H1 (cell line): ENCODE measurements at regions not wholly inside any gene's neighbourhood (a gene's known extent, or its start where the extent isn't known, plus 50 kb on each side); places are given as distances from the start of the nearest gene placed in this dataset.

Experiments
- CTCF ChIA-PET: fragments of 300-600 bp; sonication (Branson Sonifier 250); formaldehyde crosslinking; loops from one replicate; lab custom pipeline; 2021; ENCODE audit not compliant: partially characterized antibody; lab: Charles Lee
- POLR2A ChIA-PET: fragments of 300-600 bp; sonication (Branson Sonifier 250); formaldehyde crosslinking; loops from one replicate; lab custom pipeline; 2021; ENCODE audit warnings: inconsistent platforms; ENCODE audit not compliant: partially characterized antibody; lab: Charles Lee
- DNase-seq, 2 experiments: peaks; one replicate each; pipeline versions ENCODE4 v3.0.0 to v3.0.0-alpha.2; 2010 to 2022; ENCODE audit warnings: low spot score in 2 of 2, low read depth in 1 of 2, mixed read lengths in 1 of 2
- FAIRE-seq: peaks from 2 replicates; lab custom pipeline; 2011; peaks lifted over from hg19 to GRCh38; lab: Jason Lieb, UNC
- H2AFZ ChIP-seq: 2 replicates; pipeline ENCODE4 v1.8.1; 2012; ENCODE audit warnings: low read length, inconsistent platforms
- H2AK5ac ChIP-seq: 2 replicates; pipeline ENCODE4 v1.6.1; 2013; ENCODE audit warnings: low read depth, low read length
- H2BK120ac ChIP-seq: replicated peaks from 2 replicates; pipeline ENCODE3; 2013; ENCODE audit warnings: low read depth, low read length, inconsistent platforms
- H2BK12ac ChIP-seq: 2 replicates; pipeline ENCODE4 v1.6.1; 2013; ENCODE audit warnings: low read depth, low read length
- H2BK15ac ChIP-seq: 2 replicates; pipeline ENCODE4 v1.6.1; 2013; ENCODE audit warnings: low read length
- H2BK20ac ChIP-seq: 2 replicates; pipeline ENCODE4 v1.6.1; 2013; ENCODE audit warnings: low read length
- H2BK5ac ChIP-seq: 2 replicates; pipeline ENCODE4 v1.6.1; 2013; ENCODE audit warnings: low read depth, low read length
- H3K14ac ChIP-seq: 2 replicates; pipeline ENCODE4 v1.6.1; 2013; ENCODE audit warnings: inconsistent platforms; ENCODE audit not compliant: insufficient read length
- H3K18ac ChIP-seq: 2 replicates; pipeline ENCODE4 v1.6.1; 2013; ENCODE audit warnings: low read length; ENCODE audit errors: extremely low read depth
- H3K23ac ChIP-seq: 2 replicates; pipeline ENCODE4 v1.6.1; 2013; ENCODE audit warnings: inconsistent platforms; ENCODE audit not compliant: insufficient read length
- H3K23me2 ChIP-seq: 2 replicates; pipeline ENCODE4 v1.6.1; 2013; ENCODE audit warnings: low read depth, low read length
- H3K27ac ChIP-seq: 2 replicates; pipeline ENCODE4 v1.6.1; 2011; ENCODE audit warnings: low read depth, low read length, inconsistent platforms
- H3K27me3 ChIP-seq, 4 experiments: replicated peaks in 1 of 4; 1 replicate in 1 of 4; 2 replicates in 3 of 4; pipeline versions ENCODE4 v1.6.1 to v1.8.1; 2011 to 2013; ENCODE audit warnings: low read length in 3 of 4, mild to moderate bottlenecking in 3 of 4, inconsistent platforms in 2 of 4, mixed read lengths in 2 of 4, moderate library complexity in 1 of 4; ENCODE audit not compliant: control insufficient read depth in 3 of 4, insufficient read depth in 3 of 4; ENCODE audit errors: extremely low read depth in 1 of 4
- H3K36me3 ChIP-seq, 4 experiments: 2 replicates each; pipeline versions ENCODE4 v1.6.1 to v1.8.1; 2011 to 2013; ENCODE audit warnings: mild to moderate bottlenecking in 4 of 4, low read length in 3 of 4, moderate library complexity in 2 of 4, control low read depth in 1 of 4, inconsistent platforms in 1 of 4; ENCODE audit not compliant: insufficient read depth in 4 of 4, control insufficient read depth in 2 of 4
- H3K4ac ChIP-seq: replicated peaks from 2 replicates; pipeline ENCODE3; 2013; ENCODE audit warnings: low read length, low read depth, mixed read lengths, inconsistent platforms; ENCODE audit not compliant: insufficient read length
- H3K4me1 ChIP-seq, 4 experiments: replicated peaks in 1 of 4; 1 replicate in 1 of 4; 2 replicates in 3 of 4; pipeline versions ENCODE4 v1.6.1 to v1.8.1; 2011 to 2013; ENCODE audit warnings: low read length in 3 of 4, inconsistent platforms in 2 of 4, mixed read lengths in 1 of 4; ENCODE audit not compliant: insufficient read depth in 4 of 4, control insufficient read depth in 3 of 4
- H3K4me2 ChIP-seq, 2 experiments: 2 replicates each; pipeline versions ENCODE4 v1.6.1 to v1.8.1; 2011 to 2013; ENCODE audit warnings: low read depth in 2 of 2, low read length in 2 of 2, control low read depth in 1 of 2, inconsistent platforms in 1 of 2, mild to moderate bottlenecking in 1 of 2; ENCODE audit not compliant: insufficient read depth in 1 of 2
- H3K4me3 ChIP-seq, 4 experiments: fragments of 200-600, 300-600 bp in 1 of 4; sonication (generic), shearing (Covaris generic), sonication (Bioruptor Twin) in 1 of 4; 2 replicates each; pipeline versions ENCODE4 v1.5.1 to v1.8.1; 2011 to 2016; ENCODE audit warnings: low read length in 4 of 4, low read depth in 3 of 4, control low read depth in 2 of 4, inconsistent platforms in 2 of 4, mild to moderate bottlenecking in 2 of 4, mixed read lengths in 1 of 4, moderate library complexity in 1 of 4; ENCODE audit not compliant: insufficient read depth in 2 of 4; ENCODE audit errors: extremely low read depth in 1 of 4
- H3K56ac ChIP-seq: replicated peaks from 2 replicates; pipeline ENCODE3; 2013; ENCODE audit warnings: low read depth, mild to moderate bottlenecking, mixed read lengths, low read length, inconsistent platforms; ENCODE audit not compliant: insufficient read length
- H3K79me1 ChIP-seq: 2 replicates; pipeline ENCODE4 v1.6.1; 2013; ENCODE audit warnings: low read depth, low read length, control low read depth
- H3K79me2 ChIP-seq, 2 experiments: 2 replicates each; pipeline versions ENCODE4 v1.6.1 to v1.8.1; 2012 to 2013; ENCODE audit warnings: low read length in 2 of 2, mild to moderate bottlenecking in 2 of 2, inconsistent platforms in 1 of 2; ENCODE audit not compliant: insufficient read depth in 2 of 2, control insufficient read depth in 1 of 2
- H3K9ac ChIP-seq, 4 experiments: replicated peaks in 1 of 4; 1 replicate in 1 of 4; 2 replicates in 3 of 4; pipeline versions ENCODE4 v1.6.1 to v1.8.1; 2011 to 2013; ENCODE audit warnings: low read depth in 3 of 4, low read length in 3 of 4, control low read depth in 2 of 4, mild to moderate bottlenecking in 2 of 4, moderate library complexity in 2 of 4, inconsistent platforms in 1 of 4; ENCODE audit errors: extremely low read depth in 1 of 4
- H3K9me3 ChIP-seq, 2 experiments: 2 replicates each; pipeline versions ENCODE4 v1.6.1 to v1.8.1; 2012 to 2013; ENCODE audit warnings: mild to moderate bottlenecking in 2 of 2, moderate library complexity in 2 of 2, control low read depth in 1 of 2, inconsistent platforms in 1 of 2, low read depth in 1 of 2, low read length in 1 of 2, mixed read lengths in 1 of 2; ENCODE audit not compliant: insufficient read depth in 2 of 2
- H4K20me1 ChIP-seq, 2 experiments: replicated peaks in 1 of 2; 2 replicates each; pipeline versions ENCODE3 to v1.8.1; 2011 to 2013; ENCODE audit warnings: inconsistent platforms in 2 of 2, low read length in 2 of 2, mild to moderate bottlenecking in 1 of 2; ENCODE audit not compliant: insufficient read depth in 2 of 2, control insufficient read depth in 1 of 2
- H4K5ac ChIP-seq: 2 replicates; pipeline ENCODE4 v1.6.1; 2013; ENCODE audit warnings: low read length, low read depth, mixed read lengths, inconsistent platforms; ENCODE audit not compliant: insufficient read length
- H4K8ac ChIP-seq: 2 replicates; pipeline ENCODE4 v1.8.0; 2013; ENCODE audit warnings: mild to moderate bottlenecking, moderate library complexity, low read length, inconsistent platforms; ENCODE audit not compliant: insufficient read depth; ENCODE audit errors: extremely low read depth
- H4K91ac ChIP-seq: replicated peaks from 2 replicates; pipeline ENCODE3; 2013; ENCODE audit warnings: low read length, mixed read lengths, inconsistent platforms; ENCODE audit not compliant: insufficient read length
- CTCF ChIP-seq, 3 experiments: IDR thresholded peaks; 1 replicate in 2 of 3; 2 replicates in 1 of 3; pipeline versions ENCODE4 v1.5.1 to v1.6.1; 2011; ENCODE audit warnings: low read length in 3 of 3, mild to moderate bottlenecking in 3 of 3, inconsistent platforms in 2 of 3, low read depth in 1 of 3, moderate library complexity in 1 of 3; ENCODE audit not compliant: insufficient read depth in 1 of 3; ENCODE audit errors: control extremely low read depth in 1 of 3
- RAD21 ChIP-seq, 2 experiments: IDR thresholded peaks in 1 of 2; conservative IDR thresholded peaks in 1 of 2; 2 replicates each; pipeline ENCODE4 v1.6.1; 2011; ENCODE audit warnings: low read depth in 2 of 2, low read length in 2 of 2, improper control_type of control experiment in 1 of 2, inconsistent platforms in 1 of 2, mild to moderate bottlenecking in 1 of 2, moderate library complexity in 1 of 2
- SIX5 ChIP-seq: IDR thresholded peaks from 2 replicates; pipeline ENCODE4 v1.6.1; 2011; ENCODE audit warnings: mild to moderate bottlenecking, low read depth, low read length
- WGBS, 2 experiments: shearing (Covaris generic) in 1 of 2; methylation state at CpG; one replicate each; pipeline versions ENCODE4 v1.1.6 to v1.1.7; 2013 to 2015; ENCODE audit warnings: low lambda C conversion rate in 2 of 2, mixed read lengths in 2 of 2, inconsistent platforms in 1 of 2, low coverage in 1 of 2, missing lambda C conversion rate in 1 of 2; ENCODE audit not compliant: insufficient replicate concordance in 2 of 2, insufficient coverage in 1 of 2, insufficient read length in 1 of 2; ENCODE audit errors: extremely low coverage in 1 of 2, missing lambda C conversion rate in 1 of 2; 5-methylcytosine and 5-hydroxymethylcytosine counted together

- Histone ChIP-seq H3K23me2 (no peaks in the 10 kb centered on the region), H3K27ac (no peak overlapping the region), H2BK5ac (no peak overlapping the region), H3K4ac (no peak overlapping the region), H2BK15ac (no peak overlapping the region), H3K79me1 (no peaks in the 10 kb centered on the region), H4K5ac (no peak overlapping the region), H2AFZ (no peak overlapping the region), H2BK120ac (no peak overlapping the region), H3K9ac (no peak overlapping the region), H3K9me3 (no peaks in the 10 kb centered on the region; a peak in 1 of 4 replicates), H3K4me2 (no peak overlapping the region), H4K91ac (no peak overlapping the region), H3K18ac (no peak overlapping the region), H3K36me3 (no peaks in the 10 kb centered on the region), H4K8ac (no peak overlapping the region; the same call in 1 of the 2 replicates), H3K23ac (no peak overlapping the region), H4K20me1 (no peaks in the 10 kb centered on the region), H3K14ac (no peak overlapping the region), H2BK20ac (no peak overlapping the region), H2BK12ac (no peak overlapping the region), H3K56ac (no peak overlapping the region), H3K79me2 (no peaks in the 10 kb centered on the region), H3K4me1 (no peaks in the 10 kb centered on the region), H3K4me3 (no peak overlapping the region), H3K27me3 (peaks cover 0 to 1% (median 0%) of the 10 kb centered on the region in 4 experiments; a peak in 1 of 7 replicates), H2AK5ac (no peak overlapping the region)
- ChIA-PET CTCF (interaction anchor here (0.6 to 1.6 kb wide), 8 partner anchors 9 to 131 kb away, joined by 3 to 5 read pairs (median 4); no protein-coding TSS in a partner anchor), POLR2A (no interaction called here)
- FAIRE-seq (peak; percentile 52), DNase-seq (peak in 1 of 2 experiments; percentile 78)
- TF ChIP-seq RAD21 (IDR thresholded peaks at IDR 0.05 in 1 of 2, conservative IDR thresholded peaks at IDR 0.05 in 1 of 2; ENCODE audit: low read depth in 2 of 2, low read length in 2 of 2) (peak; percentile 89 to 90), CTCF (IDR thresholded peaks at IDR 0.05; ENCODE audit: control extremely low read depth in 1 of 3, insufficient read depth in 1 of 3, low read depth in 1 of 3, low read length in 3 of 3) (peak; percentile 67 to 93 (median 93)), SIX5 (no peak)
- 36% methylated on average over 7 of the region's 7 CpGs; no CpG with 5 or more reads in 1 of the 2 experiments for WGBS, 2 experiments
Observed at GRCh38 chr5:106121972-106122605, 1548.6 kb downstream of the EFNA5 start.
